ENCODE measurements at regions not wholly inside any gene's neighbourhood (a gene's known extent, or its start where the extent isn't known, plus 50 kb on each side); places are given as distances from the start of the nearest gene placed in this dataset.

DNA sequence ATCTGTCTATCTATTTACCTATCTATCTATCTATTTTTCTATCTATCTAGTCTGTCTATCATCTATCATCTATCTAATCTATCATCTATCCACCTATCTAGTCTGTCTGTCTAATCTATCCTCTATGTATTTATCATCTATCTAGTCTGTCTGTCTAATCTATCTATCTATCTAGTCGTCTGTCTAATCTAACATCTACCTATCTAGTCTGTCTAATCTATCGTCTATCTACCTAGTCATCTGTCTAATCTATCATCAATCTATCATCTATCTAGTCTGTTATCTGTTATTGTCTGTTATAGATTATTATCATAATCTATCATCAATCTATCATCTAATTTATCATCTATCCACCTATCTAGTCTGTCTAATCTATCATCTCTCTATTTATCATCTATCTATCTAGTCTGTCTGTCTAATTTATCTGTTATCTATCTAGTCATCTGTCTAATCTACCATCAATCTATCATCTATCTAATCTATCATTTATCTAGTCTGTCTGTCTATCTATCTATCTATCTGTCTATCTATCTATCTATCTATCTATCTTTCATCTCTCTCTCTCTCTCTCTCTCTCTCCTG is 80.2 kb upstream of the ZNF618 start:
- no peak for TF ChIP-seq CTCF (conservative IDR thresholded peaks at IDR 0.05 in 1 of 2, IDR thresholded peaks at IDR 0.05 in 1 of 2; ENCODE audit: low read depth in 1 of 2, low read length in 2 of 2)
- no peak for TF ChIP-seq EZH2 (IDR thresholded peaks at IDR 0.05; ENCODE audit: low read length, missing control alignments)

Data from fibroblast of lung (primary cell).